ENCODE measurements at regions not wholly inside any gene's neighbourhood (a gene's known extent, or its start where the extent isn't known, plus 50 kb on each side); places are given as distances from the start of the nearest gene placed in this dataset.

DNA sequence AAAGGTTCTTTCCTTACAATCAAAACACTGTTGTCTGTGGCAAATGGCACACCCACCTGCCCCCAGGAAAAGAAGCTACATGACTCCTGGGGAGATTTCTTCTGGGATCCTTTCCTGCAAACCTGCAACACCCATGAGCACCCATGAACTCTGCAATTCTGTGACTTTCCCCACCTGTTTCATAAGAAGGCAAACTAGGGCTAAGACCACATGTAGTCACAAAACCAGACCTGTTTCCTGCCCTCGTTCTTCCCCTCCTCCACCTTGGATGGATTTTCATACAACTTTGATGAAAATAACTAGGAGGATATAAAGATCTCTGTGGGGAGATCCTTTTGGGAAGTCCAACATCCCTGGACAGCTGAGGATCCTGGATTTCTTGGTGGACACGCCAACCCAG lies 1084.7 kb downstream of the BCL11B start:
- Histone ChIP-seq H3K36me3 (ENCODE audit: low read depth) (no peaks in the 10 kb centered on the region), H3K4me3 (ENCODE audit: severe bottlenecking) (no peak overlapping the region), H3K4me1 (ENCODE audit: insufficient read depth, poor library complexity, severe bottlenecking) (peaks cover 23% of the 10 kb centered on the region), H3K9me3 (ENCODE audit: severe bottlenecking) (no peaks in the 10 kb centered on the region), H3K27me3 (ENCODE audit: insufficient read depth, poor library complexity, severe bottlenecking) (no peaks in the 10 kb centered on the region), H3K27ac (ENCODE audit: poor library complexity, severe bottlenecking) (no peak overlapping the region)
- ATAC-seq (ENCODE audit: low read depth) (no peak), DNase-seq (ENCODE audit: low spot score) (no peak)
- TF ChIP-seq, protein P1, sequence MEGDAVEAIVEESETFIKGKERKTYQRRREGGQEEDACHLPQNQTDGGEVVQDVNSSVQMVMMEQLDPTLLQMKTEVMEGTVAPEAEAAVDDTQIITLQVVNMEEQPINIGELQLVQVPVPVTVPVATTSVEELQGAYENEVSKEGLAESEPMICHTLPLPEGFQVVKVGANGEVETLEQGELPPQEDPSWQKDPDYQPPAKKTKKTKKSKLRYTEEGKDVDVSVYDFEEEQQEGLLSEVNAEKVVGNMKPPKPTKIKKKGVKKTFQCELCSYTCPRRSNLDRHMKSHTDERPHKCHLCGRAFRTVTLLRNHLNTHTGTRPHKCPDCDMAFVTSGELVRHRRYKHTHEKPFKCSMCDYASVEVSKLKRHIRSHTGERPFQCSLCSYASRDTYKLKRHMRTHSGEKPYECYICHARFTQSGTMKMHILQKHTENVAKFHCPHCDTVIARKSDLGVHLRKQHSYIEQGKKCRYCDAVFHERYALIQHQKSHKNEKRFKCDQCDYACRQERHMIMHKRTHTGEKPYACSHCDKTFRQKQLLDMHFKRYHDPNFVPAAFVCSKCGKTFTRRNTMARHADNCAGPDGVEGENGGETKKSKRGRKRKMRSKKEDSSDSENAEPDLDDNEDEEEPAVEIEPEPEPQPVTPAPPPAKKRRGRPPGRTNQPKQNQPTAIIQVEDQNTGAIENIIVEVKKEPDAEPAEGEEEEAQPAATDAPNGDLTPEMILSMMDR (IDR thresholded peaks at IDR 0.05; ENCODE audit: poor library complexity, severe bottlenecking): no peak

DNA sequence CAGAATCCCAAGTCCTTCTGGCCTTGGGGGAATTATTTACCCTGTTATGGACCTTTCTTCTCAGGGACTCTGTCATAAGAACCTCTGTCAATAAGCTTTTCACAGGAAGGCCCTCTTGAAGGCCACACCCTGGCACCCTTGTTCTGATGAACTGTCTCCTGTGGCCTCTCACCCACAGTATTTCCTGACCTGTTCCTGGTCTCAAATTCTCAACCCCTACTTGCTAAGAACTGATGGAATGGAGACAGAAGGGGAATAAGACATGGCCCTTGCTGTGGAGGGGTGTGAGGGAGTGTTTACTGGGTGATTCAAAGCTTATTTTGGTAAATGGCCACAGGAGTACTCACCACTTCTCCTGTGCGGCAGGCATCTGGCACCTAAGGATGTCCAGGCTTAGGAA lies 1082.9 kb downstream of the BCL11B start:
- no peaks in the 10 kb centered on the region for H3K36me3 ChIP-seq (ENCODE audit: low read depth)
- H3K27ac ChIP-seq (ENCODE audit: poor library complexity, severe bottlenecking): no peak overlapping the region
- no peaks in the 10 kb centered on the region for H3K9me3 ChIP-seq (ENCODE audit: severe bottlenecking)
- DNase-seq (ENCODE audit: low spot score): no peak
- no peak overlapping the region for H3K4me3 ChIP-seq (ENCODE audit: severe bottlenecking)
- no peaks in the 10 kb centered on the region for H3K27me3 ChIP-seq (ENCODE audit: insufficient read depth, poor library complexity, severe bottlenecking)
- H3K4me1 ChIP-seq (ENCODE audit: insufficient read depth, poor library complexity, severe bottlenecking): peaks cover 12% of the 10 kb centered on the region
- TF ChIP-seq, protein P1 (IDR thresholded peaks at IDR 0.05; ENCODE audit: poor library complexity, severe bottlenecking): no peak
- ATAC-seq (ENCODE audit: low read depth): no peak

DNA sequence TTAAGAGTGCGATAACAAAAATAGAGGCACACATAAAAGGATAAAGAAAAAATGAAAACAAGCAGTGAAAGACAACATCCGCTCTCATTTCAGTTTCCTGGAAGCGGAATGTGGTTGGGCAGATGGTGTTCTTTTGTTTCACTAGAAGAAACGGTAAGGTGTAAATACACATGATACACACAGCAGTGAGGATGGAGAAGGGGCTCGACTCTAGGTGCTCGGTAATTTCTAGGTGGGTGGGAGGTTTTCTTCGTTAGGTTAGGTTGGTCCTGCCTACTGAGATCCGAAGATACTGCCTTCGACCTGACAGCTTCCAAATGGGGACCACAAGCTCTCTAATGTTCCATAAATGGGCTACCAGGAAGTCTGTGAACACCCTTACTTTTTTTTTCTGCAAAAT lies 1082.5 kb downstream of the BCL11B start:
- Histone ChIP-seq H3K4me1 (ENCODE audit: insufficient read depth, poor library complexity, severe bottlenecking) (peaks cover 12% of the 10 kb centered on the region), H3K4me3 (ENCODE audit: severe bottlenecking) (no peak overlapping the region), H3K27me3 (ENCODE audit: insufficient read depth, poor library complexity, severe bottlenecking) (no peaks in the 10 kb centered on the region), H3K36me3 (ENCODE audit: low read depth) (no peaks in the 10 kb centered on the region), H3K9me3 (ENCODE audit: severe bottlenecking) (no peaks in the 10 kb centered on the region), H3K27ac (ENCODE audit: poor library complexity, severe bottlenecking) (no peak overlapping the region)
- TF ChIP-seq, protein P1 (IDR thresholded peaks at IDR 0.05; ENCODE audit: poor library complexity, severe bottlenecking): no peak
- DNase-seq (ENCODE audit: low spot score) (no peak), ATAC-seq (ENCODE audit: low read depth) (no peak)

DNA sequence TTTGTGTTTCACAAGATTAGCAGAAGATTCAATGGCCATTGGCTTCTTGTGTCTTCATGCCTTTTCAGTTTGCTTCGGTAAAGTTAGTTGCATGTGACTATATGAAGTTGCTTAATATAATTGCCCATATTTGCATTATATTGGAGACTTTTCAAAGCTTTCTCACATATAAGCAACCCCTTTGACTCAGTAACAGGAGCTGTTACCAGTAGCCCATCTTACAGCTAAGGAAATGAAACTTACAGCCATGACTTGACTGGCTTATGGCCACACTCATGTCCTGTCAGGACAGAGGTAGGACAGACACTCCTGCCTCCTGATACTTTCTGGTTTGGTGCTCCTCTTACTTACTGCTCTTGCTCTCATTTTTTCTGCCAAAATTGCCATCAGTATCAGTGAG lies 1082.1 kb downstream of the BCL11B start:
- peaks cover 12% of the 10 kb centered on the region for H3K4me1 ChIP-seq (ENCODE audit: insufficient read depth, poor library complexity, severe bottlenecking)
- H3K9me3 ChIP-seq (ENCODE audit: severe bottlenecking): no peaks in the 10 kb centered on the region
- H3K36me3 ChIP-seq (ENCODE audit: low read depth): no peaks in the 10 kb centered on the region
- no peak for ATAC-seq (ENCODE audit: low read depth)
- H3K27me3 ChIP-seq (ENCODE audit: insufficient read depth, poor library complexity, severe bottlenecking): no peaks in the 10 kb centered on the region
- H3K4me3 ChIP-seq (ENCODE audit: severe bottlenecking): no peak overlapping the region
- no peak for DNase-seq (ENCODE audit: low spot score)
- TF ChIP-seq, protein P1 (IDR thresholded peaks at IDR 0.05; ENCODE audit: poor library complexity, severe bottlenecking): no peak
- H3K27ac ChIP-seq (ENCODE audit: poor library complexity, severe bottlenecking): no peak overlapping the region

DNA sequence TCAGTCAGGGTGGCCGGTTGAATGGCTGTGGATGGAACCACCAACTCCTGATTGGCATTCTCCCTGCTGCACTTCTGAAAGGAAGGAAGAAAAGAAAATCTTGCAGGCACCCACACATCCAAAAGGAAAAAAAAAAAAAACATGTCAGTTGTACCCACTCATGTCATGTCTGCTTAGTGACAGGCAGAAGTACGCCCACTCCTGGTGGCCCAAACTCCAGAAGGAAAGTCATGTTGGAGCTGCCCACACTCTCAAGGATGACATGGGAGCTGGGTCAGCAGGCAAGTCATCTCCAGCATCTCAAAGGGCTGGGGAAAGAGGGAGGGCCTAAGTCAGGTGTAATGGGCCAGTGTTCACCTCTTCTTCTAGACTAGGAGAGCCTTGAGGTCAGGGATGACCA lies 1079.1 kb downstream of the BCL11B start:
- Histone ChIP-seq H3K27me3 (ENCODE audit: insufficient read depth, poor library complexity, severe bottlenecking) (no peaks in the 10 kb centered on the region), H3K4me1 (ENCODE audit: insufficient read depth, poor library complexity, severe bottlenecking) (no peaks in the 10 kb centered on the region), H3K27ac (ENCODE audit: poor library complexity, severe bottlenecking) (no peak overlapping the region), H3K9me3 (ENCODE audit: severe bottlenecking) (no peaks in the 10 kb centered on the region), H3K4me3 (ENCODE audit: severe bottlenecking) (no peak overlapping the region), H3K36me3 (ENCODE audit: low read depth) (no peaks in the 10 kb centered on the region)
- no peak for DNase-seq (ENCODE audit: low spot score)
- no peak for ATAC-seq (ENCODE audit: low read depth)
- TF ChIP-seq, protein P1 (IDR thresholded peaks at IDR 0.05; ENCODE audit: poor library complexity, severe bottlenecking): no peak

Measured in RWPE2 (cell line).